ENCODE measurements at regions not wholly inside any gene's neighbourhood (a gene's known extent, or its start where the extent isn't known, plus 50 kb on each side); places are given as distances from the start of the nearest gene placed in this dataset.

DNA sequence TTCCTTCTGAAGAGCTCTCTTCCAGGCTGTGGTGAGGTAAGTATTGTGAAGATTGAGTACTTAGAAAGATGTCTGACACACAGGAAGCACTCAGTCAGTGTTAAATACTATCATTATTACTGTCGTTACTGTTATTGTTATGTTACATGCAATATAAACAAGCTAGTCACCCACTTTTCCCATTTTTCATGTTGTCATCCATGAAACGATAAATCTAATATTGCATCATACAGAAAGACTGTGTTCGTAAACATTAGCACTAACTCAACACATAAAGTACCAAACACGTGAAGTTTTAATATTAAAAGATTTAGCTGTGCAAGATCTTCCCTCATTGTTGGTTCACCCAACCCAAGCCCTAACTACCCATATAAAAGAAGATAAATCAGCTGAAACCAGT is 109.2 kb upstream of the NRSN1 start:
- DNase-seq (no peak), ATAC-seq (ENCODE audit: low read depth) (no peak)
- Mint-ChIP-seq H3K4me1 (no peaks in the 10 kb centered on the region), H3K36me3 (ENCODE audit: low read depth) (no peaks in the 10 kb centered on the region), H3K4me3 (no peak overlapping the region), H3K27me3 (no peaks in the 10 kb centered on the region), H3K9me3 (peaks cover 5% of the 10 kb centered on the region), H3K27ac (no peak overlapping the region)
- no peak for TF ChIP-seq CTCF (IDR thresholded peaks at IDR 0.05)
- intact Hi-C loops (cut with micrococcal nuclease) = no loop called here
- POLR2A ChIA-PET = no interaction called here
- CTCF ChIA-PET = no interaction called here

DNA sequence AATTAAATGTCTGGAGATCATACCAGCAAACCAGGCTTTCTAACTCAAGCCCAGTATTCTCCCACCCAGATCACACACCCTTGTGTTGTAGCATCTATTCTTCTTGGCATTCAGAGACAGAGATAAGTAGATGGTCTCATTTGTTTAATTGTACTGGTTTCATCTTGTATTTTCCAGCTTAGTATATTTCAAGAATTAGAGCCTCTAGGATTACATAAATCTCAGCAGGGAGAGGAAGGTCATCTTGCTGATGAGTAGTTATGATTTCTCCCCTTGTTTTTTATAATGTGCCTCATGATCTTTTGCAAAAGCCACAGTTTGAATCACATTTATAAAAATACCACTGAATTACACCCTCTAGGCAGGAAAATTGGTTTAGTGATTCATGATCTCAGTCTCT is 106.6 kb upstream of the NRSN1 start:
- ChIA-PET CTCF (no interaction called here), POLR2A (no interaction called here)
- ATAC-seq (ENCODE audit: low read depth) = no peak
- intact Hi-C loops (cut with micrococcal nuclease) = no loop called here
- H3K27ac Mint-ChIP-seq = no peak overlapping the region
- H3K27me3 Mint-ChIP-seq = no peaks in the 10 kb centered on the region
- no peaks in the 10 kb centered on the region for H3K36me3 Mint-ChIP-seq (ENCODE audit: low read depth)
- TF ChIP-seq CTCF (IDR thresholded peaks at IDR 0.05) = no peak
- no peak for DNase-seq
- peaks cover 5% of the 10 kb centered on the region for H3K9me3 Mint-ChIP-seq
- H3K4me3 Mint-ChIP-seq = no peak overlapping the region
- no peaks in the 10 kb centered on the region for H3K4me1 Mint-ChIP-seq

GRCh38 chr6:24019830-24020229 is 106.2 kb upstream of the NRSN1 start:
- Mint-ChIP-seq H3K4me3 (no peak overlapping the region), H3K4me1 (no peaks in the 10 kb centered on the region), H3K27ac (no peak overlapping the region), H3K9me3 (peaks cover 5% of the 10 kb centered on the region), H3K36me3 (ENCODE audit: low read depth) (no peaks in the 10 kb centered on the region), H3K27me3 (no peaks in the 10 kb centered on the region)
- intact Hi-C loops (cut with micrococcal nuclease) = no loop called here
- DNase-seq = no peak
- ChIA-PET POLR2A (no interaction called here), CTCF (no interaction called here)
- TF ChIP-seq CTCF (IDR thresholded peaks at IDR 0.05) = no peak
- ATAC-seq (ENCODE audit: low read depth) = no peak

DNA sequence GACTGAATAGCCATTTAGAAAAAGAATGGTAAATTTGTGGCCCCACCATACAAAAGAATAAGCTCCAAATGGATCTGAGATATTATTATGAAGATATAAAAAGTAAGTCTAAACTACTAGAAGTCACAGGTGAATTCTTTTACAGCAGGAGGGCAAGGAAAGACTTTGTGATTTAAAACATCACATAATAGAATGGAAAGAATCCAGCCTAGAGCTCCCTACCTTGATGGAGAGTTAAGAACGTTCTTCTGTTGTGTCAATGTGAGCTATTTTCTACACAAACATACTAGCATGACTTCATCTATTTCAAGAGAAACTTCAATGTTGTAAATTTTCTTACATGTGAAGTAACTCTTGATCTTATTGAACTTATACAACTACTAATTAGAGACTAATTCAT is 100.0 kb upstream of the NRSN1 start:
- DNase-seq (no peak), ATAC-seq (ENCODE audit: low read depth) (no peak)
- Mint-ChIP-seq H3K36me3 (ENCODE audit: low read depth) (no peaks in the 10 kb centered on the region), H3K27me3 (no peaks in the 10 kb centered on the region), H3K4me1 (no peaks in the 10 kb centered on the region), H3K4me3 (no peak overlapping the region), H3K27ac (no peak overlapping the region), H3K9me3 (peaks cover 5% of the 10 kb centered on the region)
- POLR2A ChIA-PET = no interaction called here
- CTCF ChIA-PET = no interaction called here
- intact Hi-C loops (cut with micrococcal nuclease) = no loop called here
- TF ChIP-seq CTCF (IDR thresholded peaks at IDR 0.05) = no peak

GRCh38 chr6:24031496-24031895 is 94.5 kb upstream of the NRSN1 start:
- POLR2A ChIA-PET = no interaction called here
- DNase-seq = no peak

More at GRCh38 chr6:24031496-24031895, 94.5 kb upstream of the NRSN1 start:
- ATAC-seq (ENCODE audit: low read depth) = no peak
- Mint-ChIP-seq H3K27me3 (no peaks in the 10 kb centered on the region), H3K4me3 (no peak overlapping the region), H3K4me1 (no peaks in the 10 kb centered on the region), H3K9me3 (peaks cover 11% of the 10 kb centered on the region), H3K27ac (no peak overlapping the region), H3K36me3 (ENCODE audit: low read depth) (no peaks in the 10 kb centered on the region)
- intact Hi-C loops (cut with micrococcal nuclease) = no loop called here
- CTCF ChIA-PET = no interaction called here
- no peak for TF ChIP-seq CTCF (IDR thresholded peaks at IDR 0.05)
